AG09319 (cell line): ENCODE measurements at regions not wholly inside any gene's neighbourhood (a gene's known extent, or its start where the extent isn't known, plus 50 kb on each side); places are given as distances from the start of the nearest gene placed in this dataset.
"Not testable (repeated sequence)": the region's sequence is repeated elsewhere in the genome, so short reads cannot be mapped to it uniquely, and the experiment has no call there.

Experiments
- DNase-seq: peaks from one replicate; pipeline ENCODE4 v3.0.0-alpha.2; 2010; ENCODE audit warnings: low read depth; ENCODE audit errors: extremely low read depth
- CTCF ChIP-seq: IDR thresholded peaks from 2 replicates; pipeline ENCODE4 v1.5.1; 2011; ENCODE audit warnings: low read depth, mild to moderate bottlenecking, inconsistent platforms, low read length, moderate library complexity

GRCh38 chr4:94126669-94127068, 81.0 kb upstream of the SMARCAD1 start:
- TF ChIP-seq CTCF = no peak
- DNase-seq = no peak

GRCh38 chr4:94127707-94128328, 79.8 kb upstream of the SMARCAD1 start:
- peak; percentile 2 for DNase-seq
- TF ChIP-seq CTCF = peak; percentile 48

- TF ChIP-seq CTCF = no peak
- DNase-seq = no peak
Measured at GRCh38 chr4:94131212-94131611, 76.5 kb upstream of the SMARCAD1 start.

- no peak for TF ChIP-seq CTCF
- no peak for DNase-seq
Measured at GRCh38 chr4:94135701-94136100, 72.0 kb upstream of the SMARCAD1 start.

GRCh38 chr4:94139931-94140612, 67.6 kb upstream of the SMARCAD1 start:
- no peak for TF ChIP-seq CTCF
- no peak for DNase-seq

- no peak for DNase-seq
- no peak for TF ChIP-seq CTCF
Measured at GRCh38 chr4:94141001-94141400, 66.7 kb upstream of the SMARCAD1 start.

- DNase-seq = not testable (repeated sequence)
Measured at GRCh38 chr4:94148052-94148451, 59.6 kb upstream of the SMARCAD1 start.

- TF ChIP-seq CTCF = no peak
- DNase-seq = no peak
Measured at GRCh38 chr4:94152466-94152865, 55.2 kb upstream of the SMARCAD1 start.

GRCh38 chr4:94155404-94155803, 52.3 kb upstream of the SMARCAD1 start:
- DNase-seq = not testable (repeated sequence)
